ENCODE measurements at regions not wholly inside any gene's neighbourhood (a gene's known extent, or its start where the extent isn't known, plus 50 kb on each side); places are given as distances from the start of the nearest gene placed in this dataset.

GRCh38 chr13:106367361-106367971, 168.0 kb downstream of the EFNB2 start:
- ATAC-seq (no peak), DNase-seq (no peak)
- ChIA-PET CTCF (no interaction called here), POLR2A (no interaction called here)
- no peaks in the 10 kb centered on the region for H3K36me3 Mint-ChIP-seq (ENCODE audit: low read depth)
- H3K4me3 Mint-ChIP-seq, result no peak overlapping the region
- H3K4me1 Mint-ChIP-seq (ENCODE audit: low read depth), result no peaks in the 10 kb centered on the region
- H3K9me3 Mint-ChIP-seq (ENCODE audit: insufficient read depth), result peaks cover 5% of the 10 kb centered on the region
- H3K27ac Mint-ChIP-seq, result no peak overlapping the region
- no peaks in the 10 kb centered on the region for H3K27me3 Mint-ChIP-seq (ENCODE audit: low read depth)

DNA sequence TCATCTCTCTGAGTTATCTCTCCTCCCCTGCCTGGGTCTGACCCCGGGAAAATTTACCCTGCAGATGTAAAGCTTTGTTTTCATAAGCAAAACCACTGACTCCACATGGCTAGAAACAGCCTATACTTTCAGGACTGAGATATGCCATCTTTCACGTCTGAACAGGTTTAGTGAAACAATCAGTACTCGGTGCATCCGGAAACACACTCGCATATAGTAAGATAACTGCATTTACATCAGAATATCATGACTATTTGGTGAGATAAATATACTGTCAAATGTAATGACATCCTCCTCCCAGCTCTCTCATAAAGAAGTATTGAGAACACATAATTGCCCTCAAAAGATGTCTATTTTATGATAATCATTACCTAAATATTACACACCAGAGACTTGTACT, 172.8 kb downstream of the EFNB2 start:
- Mint-ChIP-seq H3K36me3 (ENCODE audit: low read depth) (no peaks in the 10 kb centered on the region), H3K9me3 (ENCODE audit: insufficient read depth) (peaks cover 5% of the 10 kb centered on the region), H3K4me3 (no peak overlapping the region), H3K27ac (no peak overlapping the region), H3K4me1 (ENCODE audit: low read depth) (no peaks in the 10 kb centered on the region), H3K27me3 (ENCODE audit: low read depth) (no peaks in the 10 kb centered on the region)
- DNase-seq (no peak), ATAC-seq (no peak)
- ChIA-PET POLR2A (no interaction called here), CTCF (no interaction called here)

- POLR2A ChIA-PET, result no interaction called here
- Mint-ChIP-seq H3K27me3 (ENCODE audit: low read depth) (no peaks in the 10 kb centered on the region), H3K36me3 (ENCODE audit: low read depth) (no peaks in the 10 kb centered on the region), H3K4me1 (ENCODE audit: low read depth) (no peaks in the 10 kb centered on the region), H3K4me3 (no peak overlapping the region), H3K27ac (no peak overlapping the region), H3K9me3 (ENCODE audit: insufficient read depth) (peaks cover 5% of the 10 kb centered on the region)
- CTCF ChIA-PET, result no interaction called here
- ATAC-seq (no peak), DNase-seq (no peak)
Observed at GRCh38 chr13:106361621-106362020, 173.8 kb downstream of the EFNB2 start.

DNA sequence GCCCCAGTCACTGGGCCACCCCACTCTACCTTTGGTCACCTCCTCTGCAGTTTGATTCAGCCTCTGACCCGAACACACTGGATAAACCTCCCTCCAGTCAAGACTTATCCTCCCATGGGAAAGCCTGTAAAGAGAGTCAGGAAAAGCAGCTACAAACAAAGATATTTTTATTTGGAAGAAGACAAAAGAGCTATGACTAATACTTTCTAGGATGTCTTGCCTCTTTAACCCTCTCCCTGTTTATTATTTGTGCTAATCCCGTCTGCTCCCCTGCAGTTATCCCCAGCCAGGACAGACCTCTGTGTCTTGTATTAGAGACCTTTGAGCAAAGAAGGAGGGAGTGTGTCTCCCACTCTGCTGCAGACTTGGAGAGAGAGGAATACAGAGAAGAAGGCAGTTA, 178.3 kb downstream of the EFNB2 start:
- ChIA-PET CTCF (no interaction called here), POLR2A (no interaction called here)
- Mint-ChIP-seq H3K9me3 (ENCODE audit: insufficient read depth) (no peaks in the 10 kb centered on the region), H3K27me3 (ENCODE audit: low read depth) (no peaks in the 10 kb centered on the region), H3K36me3 (ENCODE audit: low read depth) (no peaks in the 10 kb centered on the region), H3K4me3 (no peak overlapping the region), H3K27ac (no peak overlapping the region), H3K4me1 (ENCODE audit: low read depth) (no peaks in the 10 kb centered on the region)
- no peak for ATAC-seq
- no peak for DNase-seq

DNA sequence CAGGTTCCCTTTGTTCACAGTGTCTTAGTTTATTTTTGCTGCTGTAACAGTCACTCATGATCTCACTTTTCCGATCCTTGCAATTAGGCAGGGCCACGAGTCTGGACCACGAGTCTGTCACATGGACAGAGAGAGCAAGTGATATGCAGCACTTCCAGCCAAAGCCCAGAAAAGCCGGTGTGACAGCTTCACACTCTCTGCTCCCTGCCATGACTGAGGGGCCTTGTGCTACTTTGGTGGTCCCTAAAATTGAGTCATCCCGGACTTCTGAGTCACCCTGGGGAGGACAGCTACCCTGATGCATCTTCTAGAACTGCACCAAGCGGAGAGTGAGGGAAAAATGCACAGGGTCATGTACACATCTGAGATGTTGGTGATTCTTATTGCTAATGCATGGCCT, 179.6 kb downstream of the EFNB2 start:
- ChIA-PET CTCF (no interaction called here), POLR2A (no interaction called here)
- Mint-ChIP-seq H3K4me1 (ENCODE audit: low read depth) (no peaks in the 10 kb centered on the region), H3K36me3 (ENCODE audit: low read depth) (no peaks in the 10 kb centered on the region), H3K9me3 (ENCODE audit: insufficient read depth) (no peaks in the 10 kb centered on the region), H3K4me3 (no peak overlapping the region), H3K27me3 (ENCODE audit: low read depth) (peaks cover 6% of the 10 kb centered on the region), H3K27ac (no peak overlapping the region)
- DNase-seq, result no peak
- ATAC-seq, result no peak

DNA sequence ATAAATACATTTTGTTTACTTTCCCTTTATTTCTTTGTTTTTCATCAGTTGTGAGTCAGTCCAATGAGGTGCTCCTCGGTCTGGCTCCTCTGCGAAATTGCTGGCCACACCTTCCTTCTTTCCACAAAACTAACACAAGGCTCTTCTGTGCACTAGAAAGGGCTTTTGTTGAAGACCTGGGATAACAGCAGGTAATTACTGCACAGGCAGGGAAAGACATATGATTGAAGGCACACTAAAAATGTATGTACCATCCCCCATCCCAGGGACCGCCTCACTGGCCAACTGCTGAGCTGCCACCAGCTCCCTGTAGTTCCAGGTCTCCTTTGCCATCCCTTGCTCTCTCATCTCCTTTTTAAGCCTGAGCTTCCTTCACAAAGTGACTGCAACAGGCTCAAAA, 180.5 kb downstream of the EFNB2 start:
- Mint-ChIP-seq H3K9me3 (ENCODE audit: insufficient read depth) (no peaks in the 10 kb centered on the region), H3K36me3 (ENCODE audit: low read depth) (no peaks in the 10 kb centered on the region), H3K27ac (no peak overlapping the region), H3K27me3 (ENCODE audit: low read depth) (peaks cover 8% of the 10 kb centered on the region), H3K4me1 (ENCODE audit: low read depth) (no peaks in the 10 kb centered on the region), H3K4me3 (no peak overlapping the region)
- ATAC-seq (no peak), DNase-seq (no peak)
- POLR2A ChIA-PET, result no interaction called here
- CTCF ChIA-PET, result no interaction called here

GRCh38 chr13:106352850-106353249, 182.6 kb downstream of the EFNB2 start:
- Mint-ChIP-seq H3K4me3 (no peak overlapping the region), H3K27me3 (ENCODE audit: low read depth) (peaks cover 18% of the 10 kb centered on the region), H3K4me1 (ENCODE audit: low read depth) (no peaks in the 10 kb centered on the region), H3K36me3 (ENCODE audit: low read depth) (no peaks in the 10 kb centered on the region), H3K9me3 (ENCODE audit: insufficient read depth) (no peaks in the 10 kb centered on the region), H3K27ac (no peak overlapping the region)
- ChIA-PET CTCF (no interaction called here), POLR2A (no interaction called here)
- DNase-seq (no peak), ATAC-seq (no peak)

DNA sequence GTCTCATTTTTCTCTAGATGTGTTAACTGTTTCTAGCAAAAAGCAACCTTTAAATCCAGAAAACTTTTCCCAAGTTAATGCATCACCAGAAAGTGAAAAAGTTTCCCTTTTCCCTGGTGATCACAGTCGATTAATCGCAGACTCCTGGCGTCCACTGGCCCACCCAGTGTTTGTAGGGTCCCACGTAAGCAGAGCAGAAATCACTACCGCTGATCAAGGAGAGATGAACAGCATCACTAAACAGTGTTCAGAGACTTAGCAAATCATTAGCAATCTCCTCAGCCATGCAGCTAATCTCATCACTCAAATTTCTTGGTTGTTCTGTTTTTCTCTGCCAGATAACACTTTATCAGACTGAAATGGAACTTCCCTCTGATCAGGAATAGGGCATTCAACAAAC, 184.2 kb downstream of the EFNB2 start:
- ChIA-PET CTCF (no interaction called here), POLR2A (no interaction called here)
- Mint-ChIP-seq H3K36me3 (ENCODE audit: low read depth) (no peaks in the 10 kb centered on the region), H3K27me3 (ENCODE audit: low read depth) (peaks cover 21% of the 10 kb centered on the region), H3K9me3 (ENCODE audit: insufficient read depth) (no peaks in the 10 kb centered on the region), H3K4me3 (no peak overlapping the region), H3K4me1 (ENCODE audit: low read depth) (no peaks in the 10 kb centered on the region), H3K27ac (no peak overlapping the region)
- no peak for DNase-seq
- ATAC-seq, result no peak

DNA sequence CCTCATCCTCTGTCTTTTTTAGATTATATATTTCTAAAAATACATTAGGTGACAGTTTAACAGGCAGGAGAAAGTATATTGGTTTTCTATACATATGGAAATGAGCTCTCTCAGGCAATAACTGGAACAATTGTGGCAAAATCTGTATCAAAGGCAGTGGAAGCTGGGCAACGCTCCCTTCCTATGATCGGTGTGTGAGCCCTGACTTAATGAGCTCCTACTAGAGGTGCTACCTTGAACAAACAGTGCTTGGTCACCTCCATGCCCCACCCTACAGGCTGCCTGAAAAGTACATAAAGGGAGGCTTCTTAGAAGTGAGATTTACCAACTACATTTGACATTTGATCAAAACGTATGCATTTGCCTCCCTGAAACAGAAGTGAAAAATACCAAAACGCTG, 185.3 kb downstream of the EFNB2 start:
- H3K27ac Mint-ChIP-seq, result no peak overlapping the region
- H3K27me3 Mint-ChIP-seq (ENCODE audit: low read depth), result peaks cover 21% of the 10 kb centered on the region
- ATAC-seq (no peak), DNase-seq (no peak)
- ChIA-PET CTCF (no interaction called here), POLR2A (no interaction called here)
- H3K4me1 Mint-ChIP-seq (ENCODE audit: low read depth), result no peaks in the 10 kb centered on the region
- no peak overlapping the region for H3K4me3 Mint-ChIP-seq
- no peaks in the 10 kb centered on the region for H3K36me3 Mint-ChIP-seq (ENCODE audit: low read depth)
- no peaks in the 10 kb centered on the region for H3K9me3 Mint-ChIP-seq (ENCODE audit: insufficient read depth)

DNA sequence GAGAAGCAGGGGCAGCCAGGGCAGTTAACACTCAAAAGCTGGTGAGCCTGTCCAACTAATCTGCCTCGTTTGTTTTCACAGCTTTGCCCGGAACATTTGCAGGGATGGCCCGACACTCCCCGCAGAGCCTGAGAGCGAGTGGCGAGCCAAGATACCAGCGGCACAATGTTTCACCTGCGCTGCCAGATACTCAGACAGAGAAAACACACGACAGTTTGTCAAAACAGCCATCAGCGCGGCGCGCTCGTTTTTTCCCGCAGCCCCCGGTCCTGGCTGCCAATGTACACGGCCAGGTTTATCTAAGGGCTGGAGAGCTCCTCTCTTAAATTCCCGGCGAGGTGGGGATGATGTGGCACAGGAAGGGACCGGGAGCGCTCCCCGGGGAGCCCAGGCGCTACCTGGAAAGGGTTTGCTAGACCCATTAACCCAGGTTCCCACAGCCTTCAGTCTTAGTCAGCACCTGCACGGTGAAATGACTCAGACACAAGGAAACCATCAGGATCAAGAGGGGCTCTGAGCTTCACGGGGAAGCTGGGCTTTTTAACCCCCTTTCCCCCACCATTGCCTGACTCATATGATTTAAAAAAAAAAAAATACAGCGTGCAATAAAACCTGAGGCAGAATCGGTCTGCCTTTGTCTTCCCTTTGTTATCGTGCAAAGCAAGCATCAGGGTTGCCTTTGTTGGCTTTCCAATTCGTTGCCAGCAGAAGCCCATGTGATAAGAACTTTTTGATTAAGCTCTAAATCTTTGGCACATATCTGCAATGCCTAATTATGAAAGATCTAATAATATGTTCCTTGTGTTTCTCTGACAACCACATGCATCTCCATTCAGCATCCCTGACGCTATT, 186.2 kb downstream of the EFNB2 start:
- Mint-ChIP-seq H3K4me3 (no peak overlapping the region), H3K36me3 (ENCODE audit: low read depth) (no peaks in the 10 kb centered on the region), H3K4me1 (ENCODE audit: low read depth) (no peaks in the 10 kb centered on the region), H3K9me3 (ENCODE audit: insufficient read depth) (no peaks in the 10 kb centered on the region), H3K27ac (no peak overlapping the region), H3K27me3 (ENCODE audit: low read depth) (peaks cover 21% of the 10 kb centered on the region)
- ChIA-PET POLR2A (no interaction called here), CTCF (interaction anchor here (0.6 kb wide), 1 partner anchor 590 kb away, joined by 4 read pairs; no protein-coding TSS in a partner anchor)
- ATAC-seq, result no peak
- DNase-seq, result no peak

- H3K27me3 Mint-ChIP-seq (ENCODE audit: low read depth), result peaks cover 21% of the 10 kb centered on the region
- H3K36me3 Mint-ChIP-seq (ENCODE audit: low read depth), result no peaks in the 10 kb centered on the region
- no peaks in the 10 kb centered on the region for H3K4me1 Mint-ChIP-seq (ENCODE audit: low read depth)
- no peaks in the 10 kb centered on the region for H3K9me3 Mint-ChIP-seq (ENCODE audit: insufficient read depth)
- no peak overlapping the region for H3K27ac Mint-ChIP-seq
- ChIA-PET POLR2A (no interaction called here), CTCF (no interaction called here)
- ATAC-seq (no peak), DNase-seq (no peak)
- H3K4me3 Mint-ChIP-seq, result no peak overlapping the region
Observed at GRCh38 chr13:106348075-106348840, 187.2 kb downstream of the EFNB2 start.

- H3K9me3 Mint-ChIP-seq (ENCODE audit: insufficient read depth), result peaks cover 7% of the 10 kb centered on the region
- H3K4me3 Mint-ChIP-seq, result no peak overlapping the region
- H3K27ac Mint-ChIP-seq, result no peak overlapping the region
- H3K27me3 Mint-ChIP-seq (ENCODE audit: low read depth), result peaks cover 9% of the 10 kb centered on the region
- no peaks in the 10 kb centered on the region for H3K4me1 Mint-ChIP-seq (ENCODE audit: low read depth)
- POLR2A ChIA-PET, result no interaction called here
- no peaks in the 10 kb centered on the region for H3K36me3 Mint-ChIP-seq (ENCODE audit: low read depth)
- CTCF ChIA-PET, result no interaction called here
- DNase-seq (no peak), ATAC-seq (no peak)
Observed at GRCh38 chr13:106344342-106344741, 191.1 kb downstream of the EFNB2 start.
